Astrocyte (in vitro differentiated cells and primary cell): ENCODE measurements at regions not wholly inside any gene's neighbourhood (a gene's known extent, or its start where the extent isn't known, plus 50 kb on each side); places are given as distances from the start of the nearest gene placed in this dataset.

Experiments
- CTCF ChIP-seq: IDR thresholded peaks from 2 replicates; pipeline ENCODE4 v1.5.1; 2011; ENCODE audit warnings: low read depth, mild to moderate bottlenecking, inconsistent platforms, low read length, moderate library complexity; ENCODE audit not compliant: insufficient read depth
- EZH2 ChIP-seq: IDR thresholded peaks from 2 replicates; pipeline ENCODE4 v1.6.1; 2012; ENCODE audit warnings: mild to moderate bottlenecking, low read length, inconsistent platforms; ENCODE audit not compliant: insufficient read depth

GRCh38 chrX:46308110-46308509, 237.1 kb downstream of the ZNF674 start:
- TF ChIP-seq CTCF (no peak), EZH2 (no peak)
